ENCODE measurements at regions not wholly inside any gene's neighbourhood (a gene's known extent, or its start where the extent isn't known, plus 50 kb on each side); places are given as distances from the start of the nearest gene placed in this dataset.

DNA sequence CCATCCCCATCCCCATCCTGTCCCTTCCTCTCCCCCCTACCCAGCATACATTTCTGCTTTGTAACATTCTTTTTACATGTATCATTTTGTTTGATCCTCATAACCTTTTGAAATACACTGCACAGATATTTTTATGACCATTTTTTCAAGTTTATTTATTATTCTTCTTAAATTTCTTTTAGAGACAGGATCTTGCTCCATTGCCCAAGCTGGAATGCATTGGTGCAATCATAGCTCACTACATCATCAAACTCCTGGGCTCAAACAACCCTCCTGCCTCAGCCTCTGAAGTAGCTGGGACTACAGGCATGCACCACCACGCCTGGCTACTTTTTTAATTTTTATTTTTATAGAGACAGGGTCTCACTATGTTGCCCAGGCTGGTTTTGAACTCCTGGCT, 99.4 kb upstream of the AKIP1 start:
- H3K27me3 ChIP-seq (ENCODE audit: insufficient read depth, low read length), result no peaks in the 10 kb centered on the region
- no peak overlapping the region for H3K14ac ChIP-seq (ENCODE audit: insufficient read depth, low read length)
- H2BK15ac ChIP-seq (ENCODE audit: low read depth, low read length), result no peak overlapping the region
- H2BK5ac ChIP-seq (ENCODE audit: insufficient read length, low read length), result no peak overlapping the region
- no peak overlapping the region for H2BK12ac ChIP-seq (ENCODE audit: insufficient read length, low read depth, low read length)
- no peak overlapping the region for H2AFZ ChIP-seq (ENCODE audit: low read length)
- Mint-ChIP-seq H3K36me3 (ENCODE audit: insufficient read depth in 1 of 3, low read depth in 3 of 3) (no peaks in the 10 kb centered on the region), H3K4me1 (peaks cover 32 to 42% of the 10 kb centered on the region in 2 experiments), H3K27ac (0 out of 7 replicates have a peak overlapping the region, but pooled peaks of 1 of the 3 experiments have one; percentile 99), H3K27me3 (ENCODE audit: low read depth) (no peaks in the 10 kb centered on the region; the same call in 1 of the 2 replicates), H3K9me3 (no peaks in the 10 kb centered on the region; a peak in 1 of 5 replicates), H3K4me3 (peak overlapping the region in 1 of 2 experiments; percentile 92; a peak in 2 of 5 replicates)
- no peaks in the 10 kb centered on the region for H4K20me1 ChIP-seq (ENCODE audit: control insufficient read depth, insufficient read depth, insufficient read length)
- H3K4me2 ChIP-seq (ENCODE audit: insufficient read depth, insufficient read length, low read length), result peak overlapping the region; percentile 85
- no peak overlapping the region for H3K56ac ChIP-seq (ENCODE audit: insufficient read length, low read depth, low read length)
- H3T11ph ChIP-seq (ENCODE audit: low read length), result no peak overlapping the region
- no peak overlapping the region for H4K91ac ChIP-seq (ENCODE audit: insufficient read length, low read depth, low read length)
- peaks cover 4% of the 10 kb centered on the region for H3K23me2 ChIP-seq (ENCODE audit: insufficient read length, low read depth, low read length, poor library complexity, severe bottlenecking)
- H3K9me3 ChIP-seq (ENCODE audit: control insufficient read depth, low read depth, low read length), result no peaks in the 10 kb centered on the region
- H3K27ac ChIP-seq (ENCODE audit: insufficient read length, low read depth, low read length), result no peak overlapping the region
- no peak overlapping the region for H2BK120ac ChIP-seq (ENCODE audit: low read depth, low read length, poor library complexity, severe bottlenecking)
- no peak overlapping the region for H4K5ac ChIP-seq (ENCODE audit: insufficient read length, low read depth, low read length)
- H2BK20ac ChIP-seq (ENCODE audit: low read depth, low read length, poor library complexity, severe bottlenecking), result no peak overlapping the region
- H2AK5ac ChIP-seq (ENCODE audit: insufficient read length, low read length), result no peak overlapping the region
- no peaks in the 10 kb centered on the region for H3K79me1 ChIP-seq (ENCODE audit: insufficient read depth, low read depth, low read length, poor library complexity, severe bottlenecking)
- WGBS (ENCODE audit: extremely low coverage, insufficient read length, low lambda C conversion rate), result no CpG with 5 or more reads among the region's 1 CpG
- H3K4me1 ChIP-seq (ENCODE audit: insufficient read depth, low read length), result peaks cover 8% of the 10 kb centered on the region
- TF ChIP-seq, protein P1, sequence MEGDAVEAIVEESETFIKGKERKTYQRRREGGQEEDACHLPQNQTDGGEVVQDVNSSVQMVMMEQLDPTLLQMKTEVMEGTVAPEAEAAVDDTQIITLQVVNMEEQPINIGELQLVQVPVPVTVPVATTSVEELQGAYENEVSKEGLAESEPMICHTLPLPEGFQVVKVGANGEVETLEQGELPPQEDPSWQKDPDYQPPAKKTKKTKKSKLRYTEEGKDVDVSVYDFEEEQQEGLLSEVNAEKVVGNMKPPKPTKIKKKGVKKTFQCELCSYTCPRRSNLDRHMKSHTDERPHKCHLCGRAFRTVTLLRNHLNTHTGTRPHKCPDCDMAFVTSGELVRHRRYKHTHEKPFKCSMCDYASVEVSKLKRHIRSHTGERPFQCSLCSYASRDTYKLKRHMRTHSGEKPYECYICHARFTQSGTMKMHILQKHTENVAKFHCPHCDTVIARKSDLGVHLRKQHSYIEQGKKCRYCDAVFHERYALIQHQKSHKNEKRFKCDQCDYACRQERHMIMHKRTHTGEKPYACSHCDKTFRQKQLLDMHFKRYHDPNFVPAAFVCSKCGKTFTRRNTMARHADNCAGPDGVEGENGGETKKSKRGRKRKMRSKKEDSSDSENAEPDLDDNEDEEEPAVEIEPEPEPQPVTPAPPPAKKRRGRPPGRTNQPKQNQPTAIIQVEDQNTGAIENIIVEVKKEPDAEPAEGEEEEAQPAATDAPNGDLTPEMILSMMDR (conservative IDR thresholded peaks at IDR 0.05), result no peak
- no peak for DNase-seq
- H3K9ac ChIP-seq (ENCODE audit: extremely low read depth, insufficient read length, low read length), result no peak overlapping the region
- H3K79me2 ChIP-seq (ENCODE audit: insufficient read depth, low read length), result no peaks in the 10 kb centered on the region
- H3K4ac ChIP-seq (ENCODE audit: low read depth, low read length), result no peak overlapping the region
- no peak overlapping the region for H3K23ac ChIP-seq (ENCODE audit: insufficient read length, low read depth, low read length)
- no peak overlapping the region for H3K18ac ChIP-seq (ENCODE audit: insufficient read length, low read depth, low read length)
- no peak overlapping the region for H4K8ac ChIP-seq (replicated peaks; ENCODE audit: insufficient read length, low read depth, low read length)

All from H9 (cell line).